HG02623 (cell line): ENCODE measurements at regions not wholly inside any gene's neighbourhood (a gene's known extent, or its start where the extent isn't known, plus 50 kb on each side); places are given as distances from the start of the nearest gene placed in this dataset.
"Not testable (repeated sequence)": the region's sequence is repeated elsewhere in the genome, so short reads cannot be mapped to it uniquely, and the experiment has no call there.

Source experiments
- ATAC-seq: cut with Tn5 transposase; IDR thresholded peaks from one replicate; pipeline ENCODE4 v1.9.1; 2021; ENCODE audit warnings: moderate library complexity; ENCODE audit not compliant: unreplicated experiment

GRCh38 chr4:112770114-112770513, 133.2 kb downstream of the LARP7 start:
- no peak for ATAC-seq

GRCh38 chr4:112775801-112776200, 138.9 kb downstream of the LARP7 start:
- ATAC-seq: no peak

GRCh38 chr4:112776535-112776934, 139.6 kb downstream of the LARP7 start:
- ATAC-seq: no peak

DNA sequence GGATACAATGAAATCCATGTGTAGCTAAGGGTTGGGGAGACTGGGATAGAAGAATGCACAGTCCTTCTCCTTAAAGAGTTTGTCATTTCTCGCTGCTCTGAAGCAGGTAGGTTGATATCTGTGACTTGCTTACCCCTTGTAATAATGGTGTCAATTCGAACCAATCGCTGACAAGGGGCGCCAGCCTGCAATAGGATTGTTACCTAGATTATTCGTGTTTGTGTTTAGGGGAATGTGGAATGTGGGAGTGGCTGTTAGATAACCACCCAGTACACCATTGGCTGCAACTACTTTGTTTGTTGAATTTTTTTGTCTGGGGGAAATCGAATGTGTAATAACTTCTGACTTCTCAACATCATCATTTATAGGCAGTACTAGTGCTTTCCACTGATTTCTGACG, 141.6 kb downstream of the LARP7 start:
- no peak for ATAC-seq

DNA sequence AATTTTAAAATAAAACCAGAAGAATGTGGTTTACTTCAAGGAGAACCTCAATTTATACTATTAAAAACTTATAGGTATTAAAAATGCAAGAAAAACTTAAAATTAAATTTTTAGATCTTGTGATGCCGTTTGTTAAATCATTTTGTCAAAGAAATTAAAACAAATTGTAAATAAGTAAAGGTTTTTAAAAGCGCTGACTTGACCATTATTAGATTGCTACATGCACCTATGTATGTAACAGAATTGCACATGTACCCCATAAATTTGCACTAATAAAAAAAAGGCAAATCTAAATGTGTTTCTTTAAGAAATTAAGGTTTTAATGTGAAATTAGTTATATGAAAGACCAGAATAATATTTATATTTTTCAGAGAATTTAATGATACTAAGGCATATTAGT, 156.1 kb downstream of the LARP7 start:
- ATAC-seq: no peak

DNA sequence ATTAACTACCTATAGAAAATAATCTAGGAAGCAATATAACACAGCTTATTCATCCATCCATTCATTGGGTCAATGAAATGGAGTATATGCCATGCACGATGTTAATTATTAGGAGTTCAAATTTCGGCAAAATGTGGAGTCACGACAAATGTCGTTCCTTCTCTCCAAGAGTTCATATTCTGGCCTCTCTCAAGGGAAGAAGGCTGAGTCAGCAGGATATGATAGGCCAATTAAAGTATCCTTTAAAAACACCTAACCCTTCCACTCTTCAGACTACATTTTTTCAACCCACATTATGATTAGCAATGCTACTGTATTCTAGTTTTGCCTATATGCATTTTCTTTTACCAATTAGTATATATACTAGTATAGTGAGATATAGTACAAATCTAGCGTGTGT, 163.1 kb downstream of the LARP7 start:
- ATAC-seq: no peak

DNA sequence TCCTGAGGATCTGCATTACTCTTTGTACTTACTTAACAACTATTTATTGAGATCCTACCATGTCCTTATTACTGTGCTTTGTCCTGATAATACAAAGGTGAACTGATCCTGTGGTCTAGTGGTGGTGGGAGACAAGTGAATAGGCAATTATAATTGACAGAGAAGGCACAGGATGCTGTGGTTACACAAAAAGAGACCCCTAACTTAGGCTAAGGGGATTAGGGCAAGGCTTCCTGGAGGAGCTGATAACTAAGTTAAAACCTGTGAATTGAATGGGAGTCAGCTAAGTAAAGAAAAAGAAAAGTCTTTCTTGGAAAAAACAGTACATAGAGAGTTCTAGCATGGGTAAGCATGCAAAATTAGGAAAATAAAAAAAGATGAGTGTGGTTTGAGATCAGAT, 164.4 kb downstream of the LARP7 start:
- no peak for ATAC-seq

DNA sequence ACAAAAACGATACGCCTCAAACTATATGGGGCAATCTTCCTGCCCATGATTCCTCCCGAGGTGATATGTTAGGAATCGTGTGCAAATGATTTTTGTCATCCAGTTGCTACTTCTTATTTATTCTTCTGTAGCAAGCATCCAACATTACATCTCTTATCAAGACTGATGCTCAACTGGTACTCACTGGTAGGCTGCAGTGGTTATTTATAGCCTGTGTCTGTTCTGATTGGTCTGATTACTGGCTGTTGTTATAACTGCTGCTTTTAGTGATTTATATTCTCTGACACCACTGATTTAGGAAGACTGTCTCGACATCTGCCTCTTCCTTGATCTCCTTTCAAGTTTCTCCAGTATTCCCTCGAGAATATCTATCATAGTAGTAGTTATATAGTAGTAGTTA, 165.8 kb downstream of the LARP7 start:
- no peak for ATAC-seq

DNA sequence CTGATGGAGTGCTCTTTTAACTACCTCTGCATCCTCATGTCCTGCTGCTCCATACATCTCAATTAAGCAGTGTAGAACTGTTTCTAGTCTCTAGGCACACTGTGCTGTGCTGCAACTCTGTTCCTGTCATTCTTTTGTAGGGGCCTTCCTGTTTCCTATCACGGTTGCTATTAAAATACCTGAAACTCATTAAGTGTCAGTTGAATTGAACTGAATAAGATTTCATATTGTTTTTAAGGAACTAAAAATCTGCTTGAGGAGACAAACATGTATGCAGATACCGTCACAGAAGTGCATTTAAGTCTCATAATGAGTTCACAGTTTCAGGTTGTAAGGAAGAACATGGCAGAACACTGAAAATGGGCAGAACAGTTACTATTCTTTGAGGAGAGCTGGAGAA, 170.1 kb downstream of the LARP7 start:
- ATAC-seq: peak; percentile 84

DNA sequence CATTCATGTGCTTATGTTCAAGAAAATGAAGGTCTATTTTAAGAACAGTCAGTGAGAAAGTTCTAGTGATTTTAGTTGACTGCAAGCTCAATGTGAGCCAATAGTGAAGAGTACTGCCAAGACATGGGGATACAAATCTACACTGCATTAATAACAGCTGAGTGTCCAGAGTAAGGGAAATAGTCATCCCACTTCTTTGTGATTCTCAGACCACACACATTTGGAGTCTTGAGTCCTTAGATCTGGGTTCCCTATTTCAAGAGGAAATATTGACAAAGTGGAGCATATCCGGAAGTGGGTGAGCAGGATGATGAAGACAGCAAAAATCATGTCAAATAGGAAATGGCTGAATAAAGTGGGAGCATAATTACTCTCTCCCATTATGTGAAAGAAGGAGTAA, 171.1 kb downstream of the LARP7 start:
- no peak for ATAC-seq

DNA sequence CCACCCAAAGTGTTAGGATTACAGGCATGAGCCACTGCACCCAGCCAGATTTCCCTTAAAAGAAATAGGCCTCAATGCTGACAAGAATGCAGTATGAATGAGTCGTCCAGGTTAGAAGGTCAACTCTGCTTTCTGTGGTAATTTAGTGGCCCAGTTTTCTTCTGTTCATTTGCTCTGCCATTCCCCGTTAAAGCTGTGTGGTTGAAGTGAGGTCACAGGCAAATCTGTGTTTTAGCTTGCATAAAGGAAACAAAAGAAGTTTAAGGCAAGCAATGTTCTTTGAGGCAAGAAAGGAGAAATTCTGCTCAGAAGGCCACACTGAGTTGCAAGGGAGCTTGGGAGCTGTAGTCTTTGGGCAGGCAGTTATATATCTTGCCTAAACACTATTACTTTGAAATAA, 176.8 kb downstream of the LARP7 start:
- no peak for ATAC-seq

GRCh38 chr4:112817933-112818593, 181.1 kb downstream of the LARP7 start:
- ATAC-seq: peak; percentile 94

DNA sequence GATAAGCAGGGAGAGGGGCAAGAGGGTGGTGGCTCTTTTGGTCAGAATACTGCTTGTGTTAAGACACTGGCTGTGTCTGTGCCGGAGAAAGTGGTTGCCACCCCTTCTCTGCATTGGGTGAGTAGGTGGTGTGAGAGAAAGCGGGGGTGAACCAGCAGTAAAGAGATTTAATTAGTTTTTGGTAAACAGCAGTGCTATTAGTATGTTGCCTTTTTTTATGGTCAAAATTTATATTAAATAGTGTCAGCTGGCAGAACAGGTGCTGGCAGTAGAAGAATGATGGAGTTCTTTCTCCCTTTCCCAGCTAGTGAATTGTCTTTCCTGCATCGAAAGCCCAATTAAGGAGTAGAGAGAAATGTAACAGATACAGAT, 181.6 kb downstream of the LARP7 start:
- peak; percentile 27 for ATAC-seq

GRCh38 chr4:112819729-112820128, 182.8 kb downstream of the LARP7 start:
- ATAC-seq: no peak

- ATAC-seq: no peak
Measured at GRCh38 chr4:112823156-112823555, 186.2 kb downstream of the LARP7 start.

- ATAC-seq: no peak
Measured at GRCh38 chr4:112823606-112824005, 186.7 kb downstream of the LARP7 start.

GRCh38 chr4:112830753-112831386, 193.9 kb downstream of the LARP7 start:
- ATAC-seq: no peak

GRCh38 chr4:112832493-112832892, 195.6 kb downstream of the LARP7 start:
- ATAC-seq: no peak

- no peak for ATAC-seq
Measured at GRCh38 chr4:112836895-112837294, 200.0 kb downstream of the LARP7 start.

DNA sequence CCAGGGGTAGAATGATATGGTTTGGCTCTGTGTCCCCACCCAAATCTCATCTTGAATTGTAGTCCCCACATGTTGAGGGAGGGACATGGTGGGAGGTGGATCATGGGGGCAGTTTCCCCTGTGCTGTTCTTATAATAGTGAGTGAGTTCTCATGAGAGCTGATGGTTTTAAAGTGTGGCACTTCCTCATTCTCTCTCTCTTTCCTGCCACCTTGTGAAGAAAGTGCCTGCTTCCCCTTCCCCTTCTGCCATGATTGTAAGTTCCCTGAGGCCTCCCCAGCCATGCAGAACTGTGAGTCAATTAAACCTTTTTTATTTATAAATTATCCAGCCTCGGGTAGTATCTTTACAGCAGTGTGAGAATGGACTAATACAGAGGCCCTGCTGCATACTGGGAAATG, 201.1 kb downstream of the LARP7 start:
- ATAC-seq: not testable (repeated sequence)

- no peak for ATAC-seq
Measured at GRCh38 chr4:112840061-112840460, 203.1 kb downstream of the LARP7 start.

DNA sequence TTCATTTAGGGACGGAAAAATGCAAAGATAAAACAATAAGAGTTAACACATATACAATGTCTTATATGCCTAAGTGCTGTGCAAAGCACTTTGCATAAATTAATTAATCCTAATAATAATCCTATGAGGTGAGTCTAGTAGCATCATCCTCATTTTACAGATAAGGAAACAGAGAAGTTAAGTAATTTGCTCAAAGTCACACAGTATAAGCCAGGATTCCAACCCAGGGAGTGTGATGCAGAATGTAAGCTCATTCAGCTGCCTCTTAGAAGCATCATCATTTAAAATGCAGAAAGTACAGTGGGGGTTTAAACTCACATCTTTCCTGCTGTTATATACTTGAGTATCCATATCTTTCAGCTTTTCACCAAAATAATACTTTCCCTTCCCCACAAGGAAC, 203.7 kb downstream of the LARP7 start:
- ATAC-seq: no peak

DNA sequence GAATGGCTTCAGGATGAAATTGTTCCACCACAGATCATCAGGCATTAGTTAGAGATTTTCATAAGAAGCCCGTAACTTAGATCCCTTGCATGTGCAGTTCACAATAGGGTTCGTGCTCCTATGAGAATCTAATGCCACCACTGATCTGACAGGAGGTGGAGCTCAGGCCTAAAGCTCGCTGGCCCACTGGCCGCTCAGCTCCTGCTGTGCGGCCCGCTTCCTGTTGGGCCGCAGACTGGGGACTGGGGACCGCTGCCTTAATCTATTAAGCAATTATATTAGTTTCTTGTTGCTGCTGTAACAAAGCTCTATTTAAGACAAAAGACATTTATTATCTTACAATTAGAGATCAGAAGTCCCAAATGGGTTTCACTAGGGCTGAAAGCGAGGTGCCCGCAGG, 205.6 kb downstream of the LARP7 start:
- no peak for ATAC-seq
